CD4-positive, CD25-positive, alpha-beta regulatory T cell (primary cell): ENCODE measurements at regions not wholly inside any gene's neighbourhood (a gene's known extent, or its start where the extent isn't known, plus 50 kb on each side); places are given as distances from the start of the nearest gene placed in this dataset.

Experiments used
- ATAC-seq, 2 donors: fragments of 150-1000 bp; cut with Tn5 transposase; one replicate each; pipeline ENCODE4 v1.10.0; 2021; ENCODE audit warnings: low read depth in 2 of 2, moderate number of reproducible peaks in 2 of 2, moderate library complexity in 1 of 2
- DNase-seq, 3 donors: peaks; one replicate each; pipeline versions ENCODE4 v3.0.0 to v3.0.0-alpha.2; 2012 to 2022; ENCODE audit warnings: mixed read lengths in 1 of 3
- H3K27ac ChIP-seq: one replicate; pipeline ENCODE4 v1.7.0; 2013; ENCODE audit warnings: mild to moderate bottlenecking, low read length; ENCODE audit not compliant: insufficient read depth, poor library complexity, severe bottlenecking
- H3K27me3 ChIP-seq: one replicate; pipeline ENCODE4 v1.7.0; 2013; ENCODE audit warnings: low read length; ENCODE audit not compliant: control insufficient read depth, insufficient read depth
- H3K36me3 ChIP-seq: one replicate; pipeline ENCODE4 v1.7.0; 2013; ENCODE audit warnings: mild to moderate bottlenecking, low read length, moderate library complexity; ENCODE audit not compliant: control insufficient read depth, insufficient read depth
- H3K4me1 ChIP-seq: 2 replicates; pipeline ENCODE4 v1.7.0; 2013; ENCODE audit warnings: mild to moderate bottlenecking, low read length; ENCODE audit not compliant: insufficient read depth, control insufficient read depth, poor library complexity, severe bottlenecking
- H3K4me3 ChIP-seq: one replicate; pipeline ENCODE4 v1.7.0; 2013; ENCODE audit warnings: low read depth, mild to moderate bottlenecking, low read length, moderate library complexity
- H3K9me3 ChIP-seq, 2 experiments: 1 replicate in 1 of 2; 2 replicates in 1 of 2; pipeline ENCODE4 v1.7.0; 2013; ENCODE audit warnings: low read length in 2 of 2, mild to moderate bottlenecking in 1 of 2, moderate library complexity in 1 of 2; ENCODE audit not compliant: control insufficient read depth in 2 of 2
- H3K27ac Mint-ChIP-seq, 3 donors: one replicate each; pipeline ENCODE4 v1.8.0; 2020 to 2022; ENCODE audit warnings: mild to moderate bottlenecking in 3 of 3, mixed read lengths in 3 of 3, moderate library complexity in 2 of 3
- H3K27me3 Mint-ChIP-seq: one replicate; pipeline ENCODE4 v1.8.0; 2022; ENCODE audit warnings: mild to moderate bottlenecking, mixed read lengths
- H3K36me3 Mint-ChIP-seq: one replicate; pipeline ENCODE4 v1.8.0; 2020; ENCODE audit warnings: mixed read lengths
- H3K4me1 Mint-ChIP-seq, 4 donors: one replicate each; pipeline ENCODE4 v1.8.0; 2020 to 2022; ENCODE audit warnings: mixed read lengths in 4 of 4, mild to moderate bottlenecking in 1 of 4
- H3K4me3 Mint-ChIP-seq, 4 donors: one replicate each; pipeline ENCODE4 v1.8.0; 2020 to 2022; ENCODE audit warnings: mild to moderate bottlenecking in 4 of 4, mixed read lengths in 4 of 4, moderate library complexity in 3 of 4
- H3K9me3 Mint-ChIP-seq, 7 donors: one replicate each; pipeline ENCODE4 v1.8.0; 2020 to 2022; ENCODE audit warnings: mixed read lengths in 7 of 7, mild to moderate bottlenecking in 3 of 7, moderate library complexity in 2 of 7

GRCh38 chr1:82125866-82126265 is 325.1 kb downstream of the ADGRL2 start:
- no peaks in the 10 kb centered on the region for H3K36me3 Mint-ChIP-seq
- Histone ChIP-seq H3K27ac (no peak overlapping the region), H3K27me3 (no peaks in the 10 kb centered on the region), H3K4me1 (no peaks in the 10 kb centered on the region), H3K4me3 (no peak overlapping the region), H3K9me3 (no peaks in the 10 kb centered on the region), H3K36me3 (no peaks in the 10 kb centered on the region)
- ATAC-seq (no peak), DNase-seq (no peak)
- no peak overlapping the region for H3K4me3 Mint-ChIP-seq
- H3K4me1 Mint-ChIP-seq = no peaks in the 10 kb centered on the region
- H3K27ac Mint-ChIP-seq = no peak overlapping the region
- H3K27me3 Mint-ChIP-seq = no peaks in the 10 kb centered on the region
- H3K9me3 Mint-ChIP-seq = peaks cover 0 to 5% (median 2%) of the 10 kb centered on the region in 7 donors

- Histone ChIP-seq H3K4me3 (no peak overlapping the region), H3K4me1 (no peaks in the 10 kb centered on the region), H3K36me3 (no peaks in the 10 kb centered on the region), H3K27ac (no peak overlapping the region), H3K27me3 (no peaks in the 10 kb centered on the region), H3K9me3 (no peaks in the 10 kb centered on the region)
- no peaks in the 10 kb centered on the region for H3K27me3 Mint-ChIP-seq
- ATAC-seq (no peak), DNase-seq (no peak)
- no peak overlapping the region for H3K4me3 Mint-ChIP-seq
- H3K27ac Mint-ChIP-seq = no peak overlapping the region
- no peaks in the 10 kb centered on the region for H3K36me3 Mint-ChIP-seq
- H3K9me3 Mint-ChIP-seq = peaks cover 0 to 5% (median under 1%) of the 10 kb centered on the region in 7 donors
- no peaks in the 10 kb centered on the region for H3K4me1 Mint-ChIP-seq
These were observed 324.4 kb downstream of the ADGRL2 start for GRCh38 chr1:82125119-82125518.

DNA sequence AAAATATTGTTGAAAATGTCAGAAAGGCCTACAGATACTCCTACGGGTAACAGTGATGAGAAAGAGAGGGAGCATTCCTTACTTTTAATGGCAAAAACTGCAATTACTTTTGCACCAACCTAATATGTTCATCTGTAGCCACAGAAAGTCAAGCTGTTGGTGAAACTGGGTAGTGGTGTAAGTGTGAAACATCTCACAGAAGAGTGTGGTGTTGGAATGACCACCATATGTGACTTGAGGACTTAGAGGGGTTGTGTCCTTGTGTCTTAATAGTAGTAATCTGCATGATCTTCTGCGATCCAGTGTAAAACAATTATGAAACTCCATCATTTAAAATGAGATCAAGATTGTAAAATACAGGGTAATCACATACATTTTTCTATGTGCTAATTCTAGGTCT is 320.7 kb downstream of the ADGRL2 start:
- no peaks in the 10 kb centered on the region for H3K27me3 ChIP-seq
- ATAC-seq (no peak), DNase-seq (no peak)
- no peak overlapping the region for H3K4me3 Mint-ChIP-seq
- H3K4me3 ChIP-seq = no peak overlapping the region
- H3K9me3 ChIP-seq = no peaks in the 10 kb centered on the region
- no peaks in the 10 kb centered on the region for H3K27me3 Mint-ChIP-seq
- H3K36me3 ChIP-seq = no peaks in the 10 kb centered on the region
- H3K27ac ChIP-seq = no peak overlapping the region
- no peaks in the 10 kb centered on the region for H3K36me3 Mint-ChIP-seq
- H3K4me1 Mint-ChIP-seq = no peaks in the 10 kb centered on the region
- no peak overlapping the region for H3K27ac Mint-ChIP-seq
- peaks cover 0 to 3% (median 0%) of the 10 kb centered on the region in 7 donors for H3K9me3 Mint-ChIP-seq
- H3K4me1 ChIP-seq = no peaks in the 10 kb centered on the region

GRCh38 chr1:82116105-82116504 is 315.4 kb downstream of the ADGRL2 start:
- H3K4me1 ChIP-seq = no peaks in the 10 kb centered on the region
- H3K27ac ChIP-seq = no peak overlapping the region
- H3K36me3 ChIP-seq = no peaks in the 10 kb centered on the region
- no peak for DNase-seq
- Mint-ChIP-seq H3K4me3 (no peak overlapping the region), H3K27me3 (no peaks in the 10 kb centered on the region), H3K9me3 (peaks cover 0 to 6% (median 0%) of the 10 kb centered on the region in 7 donors), H3K27ac (no peak overlapping the region), H3K4me1 (no peaks in the 10 kb centered on the region), H3K36me3 (no peaks in the 10 kb centered on the region)
- no peaks in the 10 kb centered on the region for H3K27me3 ChIP-seq
- no peak overlapping the region for H3K4me3 ChIP-seq
- no peak for ATAC-seq
- no peaks in the 10 kb centered on the region for H3K9me3 ChIP-seq

DNA sequence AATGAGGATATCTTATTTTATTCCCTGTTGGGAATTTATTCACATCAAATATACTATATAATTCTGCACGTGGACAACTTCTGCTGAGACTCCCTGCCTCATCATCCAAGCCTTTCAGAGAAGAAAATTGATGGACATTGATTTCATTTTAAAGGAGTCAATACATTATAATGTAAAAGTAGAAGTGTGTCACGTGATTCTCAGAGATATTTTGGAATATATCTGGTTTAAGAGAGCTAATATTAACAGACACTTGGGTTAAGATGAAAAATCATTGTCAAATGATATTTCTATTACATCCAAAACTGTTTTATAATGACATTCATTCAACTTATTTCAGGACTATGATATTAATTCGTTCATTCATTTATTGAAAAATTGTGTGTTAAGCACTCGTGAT is 314.2 kb downstream of the ADGRL2 start:
- peaks cover 0 to 6% (median 0%) of the 10 kb centered on the region in 7 donors for H3K9me3 Mint-ChIP-seq
- H3K36me3 Mint-ChIP-seq = no peaks in the 10 kb centered on the region
- H3K27ac ChIP-seq = no peak overlapping the region
- no peaks in the 10 kb centered on the region for H3K27me3 Mint-ChIP-seq
- no peaks in the 10 kb centered on the region for H3K4me1 ChIP-seq
- H3K27ac Mint-ChIP-seq = no peak overlapping the region
- no peak overlapping the region for H3K4me3 ChIP-seq
- H3K27me3 ChIP-seq = no peaks in the 10 kb centered on the region
- no peaks in the 10 kb centered on the region for H3K4me1 Mint-ChIP-seq
- DNase-seq = no peak
- H3K4me3 Mint-ChIP-seq = no peak overlapping the region
- H3K9me3 ChIP-seq = no peaks in the 10 kb centered on the region
- H3K36me3 ChIP-seq = no peaks in the 10 kb centered on the region
- ATAC-seq = no peak

GRCh38 chr1:82110366-82111254 is 309.9 kb downstream of the ADGRL2 start:
- no peaks in the 10 kb centered on the region for H3K27me3 ChIP-seq
- ATAC-seq (no peak), DNase-seq (no peak)
- H3K36me3 Mint-ChIP-seq = no peaks in the 10 kb centered on the region
- H3K4me1 Mint-ChIP-seq = no peaks in the 10 kb centered on the region
- peaks cover 0 to under 1% of the 10 kb centered on the region in 2 experiments for H3K9me3 ChIP-seq
- no peaks in the 10 kb centered on the region for H3K27me3 Mint-ChIP-seq
- H3K4me1 ChIP-seq = no peaks in the 10 kb centered on the region
- peaks cover 0 to 8% (median 4%) of the 10 kb centered on the region in 7 donors for H3K9me3 Mint-ChIP-seq
- no peaks in the 10 kb centered on the region for H3K36me3 ChIP-seq
- H3K27ac Mint-ChIP-seq = no peak overlapping the region
- no peak overlapping the region for H3K27ac ChIP-seq
- no peak overlapping the region for H3K4me3 Mint-ChIP-seq
- H3K4me3 ChIP-seq = no peak overlapping the region

- Mint-ChIP-seq H3K9me3 (peaks cover 0 to 13% (median 8%) of the 10 kb centered on the region in 7 donors), H3K4me1 (no peaks in the 10 kb centered on the region), H3K36me3 (no peaks in the 10 kb centered on the region), H3K4me3 (no peak overlapping the region), H3K27me3 (no peaks in the 10 kb centered on the region), H3K27ac (no peak overlapping the region)
- H3K4me1 ChIP-seq = no peaks in the 10 kb centered on the region
- H3K9me3 ChIP-seq = peaks cover 0 to 3% of the 10 kb centered on the region in 2 experiments
- no peak for DNase-seq
- no peaks in the 10 kb centered on the region for H3K36me3 ChIP-seq
- H3K27ac ChIP-seq = no peak overlapping the region
- no peak overlapping the region for H3K4me3 ChIP-seq
- ATAC-seq = no peak
- no peaks in the 10 kb centered on the region for H3K27me3 ChIP-seq
These were observed 308.1 kb downstream of the ADGRL2 start for GRCh38 chr1:82108843-82109242.

GRCh38 chr1:82106672-82107071 is 305.9 kb downstream of the ADGRL2 start:
- no peak overlapping the region for H3K27ac ChIP-seq
- no peaks in the 10 kb centered on the region for H3K4me1 Mint-ChIP-seq
- H3K27me3 Mint-ChIP-seq = no peaks in the 10 kb centered on the region
- H3K4me3 ChIP-seq = no peak overlapping the region
- no peaks in the 10 kb centered on the region for H3K27me3 ChIP-seq
- H3K9me3 Mint-ChIP-seq = peaks cover 0 to 17% (median 10%) of the 10 kb centered on the region in 7 donors
- no peak overlapping the region for H3K4me3 Mint-ChIP-seq
- no peaks in the 10 kb centered on the region for H3K36me3 ChIP-seq
- peaks cover 0 to 3% of the 10 kb centered on the region in 2 experiments for H3K9me3 ChIP-seq
- no peaks in the 10 kb centered on the region for H3K36me3 Mint-ChIP-seq
- no peak for DNase-seq
- H3K27ac Mint-ChIP-seq = no peak overlapping the region
- no peak for ATAC-seq
- no peaks in the 10 kb centered on the region for H3K4me1 ChIP-seq
